ENCODE measurements at regions not wholly inside any gene's neighbourhood (a gene's known extent, or its start where the extent isn't known, plus 50 kb on each side); places are given as distances from the start of the nearest gene placed in this dataset.

DNA sequence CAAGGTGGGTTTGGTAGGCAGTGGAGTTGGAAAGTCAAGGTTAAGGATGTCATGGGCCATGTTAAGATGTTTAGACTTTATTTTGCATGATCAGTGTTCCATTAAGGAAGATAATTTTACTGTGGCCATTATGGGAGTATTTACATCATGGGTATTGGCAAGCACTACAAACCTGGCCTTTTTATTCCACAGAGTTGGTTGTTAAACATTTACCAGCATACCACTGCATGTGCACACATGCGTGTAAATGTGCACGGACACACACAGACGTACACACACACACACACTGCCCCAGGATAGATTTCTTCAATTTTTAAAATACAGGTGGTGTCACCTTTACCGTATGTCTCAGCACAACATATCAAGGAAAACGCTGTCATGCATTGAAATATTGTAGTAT is 51.4 kb upstream of the ITGA6 start:
- Mint-ChIP-seq H3K9me3 (no peaks in the 10 kb centered on the region), H3K4me1 (no peaks in the 10 kb centered on the region), H3K36me3 (no peaks in the 10 kb centered on the region), H3K27me3 (peaks cover 1% of the 10 kb centered on the region), H3K27ac (no peak overlapping the region), H3K4me3 (no peak overlapping the region)

- Mint-ChIP-seq H3K4me3 (no peak overlapping the region), H3K27ac (no peak overlapping the region), H3K4me1 (no peaks in the 10 kb centered on the region), H3K9me3 (no peaks in the 10 kb centered on the region), H3K27me3 (peaks cover 1% of the 10 kb centered on the region), H3K36me3 (no peaks in the 10 kb centered on the region)
These were observed 50.8 kb upstream of the ITGA6 start for GRCh38 chr2:172376505-172377125.

GRCh38 chr2:172377408-172377807 is 50.0 kb upstream of the ITGA6 start:
- Mint-ChIP-seq H3K27ac (no peak overlapping the region), H3K4me1 (no peaks in the 10 kb centered on the region), H3K9me3 (no peaks in the 10 kb centered on the region), H3K36me3 (no peaks in the 10 kb centered on the region), H3K4me3 (no peak overlapping the region), H3K27me3 (peaks cover 1% of the 10 kb centered on the region)

Data from activated naive CD4-positive, alpha-beta T cell treated with anti-CD3 and anti-CD28 coated beads, Interleukin-2, amount 50 U/mL, for 24 hours (primary cell).